Occipital lobe (tissue), 1 donor: ENCODE measurements at regions not wholly inside any gene's neighbourhood (a gene's known extent, or its start where the extent isn't known, plus 50 kb on each side); places are given as distances from the start of the nearest gene placed in this dataset.

Experiments
- DNase-seq: peaks from one replicate; lab custom pipeline; 2025; lab: John Stamatoyannopoulos, UW

GRCh38 chr13:59527500-59527899 lies 636.2 kb downstream of the DIAPH3 start:
- DNase-seq = no peak

- peak; percentile 27 for DNase-seq
These were observed 632.1 kb downstream of the DIAPH3 start for GRCh38 chr13:59531571-59532091.

GRCh38 chr13:59532405-59532804 lies 631.3 kb downstream of the DIAPH3 start:
- no peak for DNase-seq

- no peak for DNase-seq
These were observed 629.9 kb downstream of the DIAPH3 start for GRCh38 chr13:59533561-59534555.

GRCh38 chr13:59534806-59535205 lies 628.9 kb downstream of the DIAPH3 start:
- DNase-seq = no peak

- DNase-seq = no peak
These were observed 626.2 kb downstream of the DIAPH3 start for GRCh38 chr13:59537500-59537899.

GRCh38 chr13:59538512-59538911 lies 625.2 kb downstream of the DIAPH3 start:
- DNase-seq = no peak

GRCh38 chr13:59542303-59542702 lies 621.4 kb downstream of the DIAPH3 start:
- no peak for DNase-seq

GRCh38 chr13:59543418-59543817 lies 620.3 kb downstream of the DIAPH3 start:
- no peak for DNase-seq

- DNase-seq = no peak
These were observed 618.7 kb downstream of the DIAPH3 start for GRCh38 chr13:59545007-59545406.

GRCh38 chr13:59546178-59546577 lies 617.5 kb downstream of the DIAPH3 start:
- no peak for DNase-seq

- no peak for DNase-seq
These were observed 615.8 kb downstream of the DIAPH3 start for GRCh38 chr13:59547950-59548349.

- no peak for DNase-seq
These were observed 600.8 kb downstream of the DIAPH3 start for GRCh38 chr13:59562924-59563323.

- DNase-seq = no peak
These were observed 597.2 kb downstream of the DIAPH3 start for GRCh38 chr13:59566561-59566960.

- DNase-seq = no peak
These were observed 595.4 kb downstream of the DIAPH3 start for GRCh38 chr13:59568306-59568705.

GRCh38 chr13:59570204-59570603 lies 593.5 kb downstream of the DIAPH3 start:
- no peak for DNase-seq

GRCh38 chr13:59584101-59584500 lies 579.6 kb downstream of the DIAPH3 start:
- no peak for DNase-seq

- no peak for DNase-seq
These were observed 578.7 kb downstream of the DIAPH3 start for GRCh38 chr13:59584761-59585670.

GRCh38 chr13:59587030-59587429 lies 576.7 kb downstream of the DIAPH3 start:
- DNase-seq = no peak

GRCh38 chr13:59587971-59588716 lies 575.6 kb downstream of the DIAPH3 start:
- DNase-seq = no peak

- DNase-seq = no peak
These were observed 575.0 kb downstream of the DIAPH3 start for GRCh38 chr13:59588717-59589067.
